T-helper 2 cell treated with Interferon-gamma antibody and Interleukin-4, amounts not matched to agents 5 μg/mL and 100 μg/mL, for 36 hours (primary cell): ENCODE measurements at regions not wholly inside any gene's neighbourhood (a gene's known extent, or its start where the extent isn't known, plus 50 kb on each side); places are given as distances from the start of the nearest gene placed in this dataset.
"Not testable (repeated sequence)": the region's sequence is repeated elsewhere in the genome, so short reads cannot be mapped to it uniquely, and the experiment has no call there.

Source experiments
- DNase-seq: peaks from one replicate; pipeline ENCODE4 v3.0.0; 2021; ENCODE audit warnings: low spot score
- H3K27ac Mint-ChIP-seq: one replicate; pipeline ENCODE4 v1.8.0; 2021; ENCODE audit warnings: mild to moderate bottlenecking, mixed read lengths
- H3K27me3 Mint-ChIP-seq: one replicate; pipeline ENCODE4 v1.8.0; 2021; ENCODE audit warnings: low read depth, mixed read lengths
- H3K36me3 Mint-ChIP-seq: one replicate; pipeline ENCODE4 v1.8.0; 2021; ENCODE audit warnings: low read depth, mixed read lengths
- H3K4me1 Mint-ChIP-seq: one replicate; pipeline ENCODE4 v1.8.0; 2021; ENCODE audit warnings: low read depth, mixed read lengths
- H3K4me3 Mint-ChIP-seq: one replicate; pipeline ENCODE4 v1.8.0; 2022; ENCODE audit warnings: mild to moderate bottlenecking, moderate library complexity, mixed read lengths
- H3K9me3 Mint-ChIP-seq: one replicate; pipeline ENCODE4 v1.8.0; 2021; ENCODE audit warnings: mixed read lengths

GRCh38 chr3:104089987-104090386 is 1276.7 kb upstream of the ALCAM start:
- not testable (repeated sequence) for H3K27ac Mint-ChIP-seq, H3K36me3 Mint-ChIP-seq, H3K9me3 Mint-ChIP-seq, DNase-seq, H3K27me3 Mint-ChIP-seq, H3K4me1 Mint-ChIP-seq, H3K4me3 Mint-ChIP-seq

- Mint-ChIP-seq H3K4me1 (no peaks in the 10 kb centered on the region), H3K27ac (no peak overlapping the region), H3K36me3 (no peaks in the 10 kb centered on the region), H3K27me3 (no peaks in the 10 kb centered on the region), H3K9me3 (no peaks in the 10 kb centered on the region), H3K4me3 (no peak overlapping the region)
- DNase-seq: no peak
These were observed 1265.0 kb upstream of the ALCAM start for GRCh38 chr3:104101736-104102135.

GRCh38 chr3:104102386-104102785 is 1264.3 kb upstream of the ALCAM start:
- H3K4me3 Mint-ChIP-seq: no peak overlapping the region

GRCh38 chr3:104106276-104106675 is 1260.4 kb upstream of the ALCAM start:
- H3K4me3 Mint-ChIP-seq: no peak overlapping the region
- H3K36me3 Mint-ChIP-seq: no peaks in the 10 kb centered on the region
- H3K27ac Mint-ChIP-seq: no peak overlapping the region
- H3K4me1 Mint-ChIP-seq: no peaks in the 10 kb centered on the region
- H3K9me3 Mint-ChIP-seq: no peaks in the 10 kb centered on the region
- no peak for DNase-seq
- no peaks in the 10 kb centered on the region for H3K27me3 Mint-ChIP-seq

More at GRCh38 chr3:104102386-104102785, 1264.3 kb upstream of the ALCAM start:
- H3K4me1 Mint-ChIP-seq: no peaks in the 10 kb centered on the region
- H3K27me3 Mint-ChIP-seq: no peaks in the 10 kb centered on the region
- no peak for DNase-seq
- H3K9me3 Mint-ChIP-seq: no peaks in the 10 kb centered on the region
- no peak overlapping the region for H3K27ac Mint-ChIP-seq
- H3K36me3 Mint-ChIP-seq: no peaks in the 10 kb centered on the region

- DNase-seq: no peak
- no peak overlapping the region for H3K4me3 Mint-ChIP-seq
- no peaks in the 10 kb centered on the region for H3K9me3 Mint-ChIP-seq
- H3K36me3 Mint-ChIP-seq: no peaks in the 10 kb centered on the region
- no peaks in the 10 kb centered on the region for H3K4me1 Mint-ChIP-seq
- H3K27ac Mint-ChIP-seq: no peak overlapping the region
- no peaks in the 10 kb centered on the region for H3K27me3 Mint-ChIP-seq
These were observed 1258.2 kb upstream of the ALCAM start for GRCh38 chr3:104108522-104108921.

GRCh38 chr3:104126463-104126862 is 1240.2 kb upstream of the ALCAM start:
- Mint-ChIP-seq H3K27me3 (no peaks in the 10 kb centered on the region), H3K27ac (no peak overlapping the region), H3K4me3 (no peak overlapping the region), H3K36me3 (no peaks in the 10 kb centered on the region), H3K9me3 (peaks cover 25% of the 10 kb centered on the region), H3K4me1 (no peaks in the 10 kb centered on the region)
- no peak for DNase-seq

- Mint-ChIP-seq H3K27me3 (no peaks in the 10 kb centered on the region), H3K4me1 (no peaks in the 10 kb centered on the region), H3K27ac (no peak overlapping the region), H3K36me3 (no peaks in the 10 kb centered on the region), H3K4me3 (no peak overlapping the region), H3K9me3 (peaks cover 25% of the 10 kb centered on the region)
- DNase-seq: no peak
These were observed 1239.7 kb upstream of the ALCAM start for GRCh38 chr3:104126864-104127553.

GRCh38 chr3:104127830-104128229 is 1238.9 kb upstream of the ALCAM start:
- Mint-ChIP-seq H3K4me1 (no peaks in the 10 kb centered on the region), H3K4me3 (no peak overlapping the region), H3K36me3 (no peaks in the 10 kb centered on the region), H3K27me3 (no peaks in the 10 kb centered on the region), H3K9me3 (peaks cover 25% of the 10 kb centered on the region), H3K27ac (no peak overlapping the region)
- no peak for DNase-seq

GRCh38 chr3:104132566-104133403 is 1233.9 kb upstream of the ALCAM start:
- no peak for DNase-seq
- Mint-ChIP-seq H3K27me3 (no peaks in the 10 kb centered on the region), H3K36me3 (no peaks in the 10 kb centered on the region), H3K4me1 (no peaks in the 10 kb centered on the region), H3K9me3 (peaks cover 15% of the 10 kb centered on the region), H3K27ac (no peak overlapping the region), H3K4me3 (no peak overlapping the region)

- Mint-ChIP-seq H3K27ac (no peak overlapping the region), H3K36me3 (no peaks in the 10 kb centered on the region), H3K4me1 (no peaks in the 10 kb centered on the region), H3K9me3 (peaks cover 12% of the 10 kb centered on the region), H3K4me3 (no peak overlapping the region), H3K27me3 (no peaks in the 10 kb centered on the region)
- no peak for DNase-seq
These were observed 1233.1 kb upstream of the ALCAM start for GRCh38 chr3:104133630-104134029.

- no peak for DNase-seq
- Mint-ChIP-seq H3K27ac (no peak overlapping the region), H3K36me3 (no peaks in the 10 kb centered on the region), H3K4me3 (no peak overlapping the region), H3K27me3 (no peaks in the 10 kb centered on the region), H3K4me1 (no peaks in the 10 kb centered on the region), H3K9me3 (no peaks in the 10 kb centered on the region)
These were observed 1229.6 kb upstream of the ALCAM start for GRCh38 chr3:104137116-104137515.

GRCh38 chr3:104145164-104145563 is 1221.5 kb upstream of the ALCAM start:
- Mint-ChIP-seq H3K27ac (no peak overlapping the region), H3K27me3 (no peaks in the 10 kb centered on the region), H3K4me1 (no peaks in the 10 kb centered on the region), H3K4me3 (no peak overlapping the region), H3K9me3 (no peaks in the 10 kb centered on the region), H3K36me3 (no peaks in the 10 kb centered on the region)
- no peak for DNase-seq

GRCh38 chr3:104149154-104149553 is 1217.6 kb upstream of the ALCAM start:
- Mint-ChIP-seq H3K4me1 (no peaks in the 10 kb centered on the region), H3K27ac (no peak overlapping the region), H3K27me3 (no peaks in the 10 kb centered on the region), H3K9me3 (no peaks in the 10 kb centered on the region), H3K36me3 (no peaks in the 10 kb centered on the region), H3K4me3 (no peak overlapping the region)
- DNase-seq: no peak

- Mint-ChIP-seq H3K36me3 (no peaks in the 10 kb centered on the region), H3K4me1 (no peaks in the 10 kb centered on the region), H3K9me3 (no peaks in the 10 kb centered on the region), H3K4me3 (no peak overlapping the region), H3K27ac (no peak overlapping the region), H3K27me3 (no peaks in the 10 kb centered on the region)
- DNase-seq: no peak
These were observed 1216.0 kb upstream of the ALCAM start for GRCh38 chr3:104150724-104151123.
